A673 (cell line): ENCODE measurements at regions not wholly inside any gene's neighbourhood (a gene's known extent, or its start where the extent isn't known, plus 50 kb on each side); places are given as distances from the start of the nearest gene placed in this dataset.

Source experiments
- BruUV-seq: library from RNA; stranded (reverse); fragments of 400-500 nt; replicated peaks from 2 replicates; lab custom pipeline; 2021; lab: Mats Ljungman, UMichigan
- CTCF ChIA-PET: fragments of 300-600 bp; sonication (Branson Sonifier 250); formaldehyde crosslinking; loops from one replicate; lab custom pipeline; 2022; ENCODE audit warnings: antibody characterized with exemption; lab: Charles Lee
- POLR2A ChIA-PET: fragments of 300-600 bp; sonication (Branson Sonifier 250); formaldehyde crosslinking; loops from one replicate; lab custom pipeline; 2022; ENCODE audit warnings: antibody characterized with exemption; ENCODE audit not compliant: low non-redundant PET; lab: Charles Lee
- DNase-seq: peaks from one replicate; pipeline ENCODE4 v3.0.0-alpha.2; 2015; ENCODE audit warnings: low spot score
- H3K27ac ChIP-seq: fragments of 200-600 bp; sonication (generic); 2 replicates; pipeline ENCODE4 v1.5.1; 2016; ENCODE audit warnings: mixed run types, low read depth, mild to moderate bottlenecking, mixed read lengths, antibody characterized with exemption, low read length; ENCODE audit not compliant: poor library complexity, severe bottlenecking
- H3K27me3 ChIP-seq: fragments of 200-600 bp; sonication (generic); replicated peaks from 2 replicates; pipeline ENCODE4 v1.6.1; 2017; ENCODE audit warnings: mixed run types, low read depth, mild to moderate bottlenecking, mixed read lengths, antibody characterized with exemption, low read length; ENCODE audit not compliant: insufficient read depth, poor library complexity
- H3K36me3 ChIP-seq: fragments of 200-600 bp; sonication (generic); 2 replicates; pipeline ENCODE4 v1.6.1; 2016; ENCODE audit warnings: mixed run types, mild to moderate bottlenecking, mixed read lengths, antibody characterized with exemption, low read length; ENCODE audit not compliant: insufficient read depth, poor library complexity, severe bottlenecking
- H3K4me1 ChIP-seq: fragments of 200-600 bp; sonication (generic); 2 replicates; pipeline ENCODE4 v1.6.1; 2017; ENCODE audit warnings: mixed run types, mild to moderate bottlenecking, mixed read lengths, antibody characterized with exemption, low read length; ENCODE audit not compliant: insufficient read depth, poor library complexity, severe bottlenecking
- H3K4me3 ChIP-seq: fragments of 200-600 bp; sonication (generic); 2 replicates; pipeline ENCODE4 v1.5.1; 2016; ENCODE audit warnings: low read depth, mixed run types, mild to moderate bottlenecking, mixed read lengths, low read length; ENCODE audit not compliant: poor library complexity, severe bottlenecking
- H3K9me3 ChIP-seq: fragments of 200-600 bp; sonication (generic); 2 replicates; pipeline ENCODE4 v1.6.1; 2016; ENCODE audit warnings: mixed run types, low read depth, mild to moderate bottlenecking, mixed read lengths, antibody characterized with exemption, low read length; ENCODE audit not compliant: poor library complexity, severe bottlenecking
- CTCF ChIP-seq: fragments of 300-800, 200-600 bp; sonication (generic); conservative IDR thresholded peaks from 2 replicates; pipeline ENCODE4 v1.5.1; 2017; ENCODE audit warnings: low read depth, mild to moderate bottlenecking, antibody characterized with exemption, low read length, moderate library complexity, mixed read lengths
- EZH2 ChIP-seq: fragments of 200-600 bp; sonication (generic); IDR thresholded peaks from 2 replicates; pipeline ENCODE4 v1.6.1; 2017; ENCODE audit warnings: borderline replicate concordance, low read depth, mild to moderate bottlenecking, mixed read lengths, antibody characterized with exemption, low read length; ENCODE audit not compliant: poor library complexity, severe bottlenecking
- intact Hi-C: fragments of 100-400 bp; cut with micrococcal nuclease; formaldehyde crosslinking; loops from one replicate; pipeline ENCODE4 v1.10.0; 2022; ENCODE audit not compliant: unreplicated experiment

- H3K4me1 ChIP-seq, result no peaks in the 10 kb centered on the region
- intact Hi-C loops, result no loop called here
- no peaks in the 10 kb centered on the region for H3K36me3 ChIP-seq
- BruUV-seq, result no TSS peak
- ChIA-PET CTCF (no interaction called here), POLR2A (no interaction called here)
- no peak for DNase-seq
- no peaks in the 10 kb centered on the region for H3K9me3 ChIP-seq
- TF ChIP-seq EZH2, result no peak
- no peak for TF ChIP-seq CTCF
- peaks cover 5% of the 10 kb centered on the region for H3K27me3 ChIP-seq
- H3K4me3 ChIP-seq, result no peak overlapping the region
- no peak overlapping the region for H3K27ac ChIP-seq
Measured at GRCh38 chr5:174303437-174304045, 258.0 kb downstream of the NSG2 start.

GRCh38 chr5:174305241-174305681 is 259.8 kb downstream of the NSG2 start:
- intact Hi-C loops, result no loop called here
- ChIA-PET POLR2A (no interaction called here), CTCF (no interaction called here)
- DNase-seq, result no peak
- H3K4me3 ChIP-seq, result no peak overlapping the region
- no peaks in the 10 kb centered on the region for H3K36me3 ChIP-seq
- BruUV-seq, result no TSS peak
- no peaks in the 10 kb centered on the region for H3K9me3 ChIP-seq
- no peak overlapping the region for H3K27ac ChIP-seq
- no peaks in the 10 kb centered on the region for H3K4me1 ChIP-seq
- H3K27me3 ChIP-seq, result peaks cover 4% of the 10 kb centered on the region
- no peak for TF ChIP-seq CTCF
- TF ChIP-seq EZH2, result no peak

GRCh38 chr5:174306345-174307030 is 261.0 kb downstream of the NSG2 start:
- CTCF ChIA-PET, result no interaction called here
- no TSS peak for BruUV-seq
- no peak overlapping the region for H3K4me3 ChIP-seq
- H3K27me3 ChIP-seq, result no peaks in the 10 kb centered on the region
- TF ChIP-seq CTCF (no peak), EZH2 (no peak)
- H3K36me3 ChIP-seq, result no peaks in the 10 kb centered on the region
- no peak overlapping the region for H3K27ac ChIP-seq
- POLR2A ChIA-PET, result no interaction called here
- intact Hi-C loops, result no loop called here
- H3K9me3 ChIP-seq, result no peaks in the 10 kb centered on the region
- no peaks in the 10 kb centered on the region for H3K4me1 ChIP-seq
- no peak for DNase-seq
